Embryonic facial prominence (tissue), 1 donor: ENCODE measurements at regions not wholly inside any gene's neighbourhood (a gene's known extent, or its start where the extent isn't known, plus 50 kb on each side); places are given as distances from the start of the nearest gene placed in this dataset.

Source experiments
- DNase-seq: peaks from one replicate; pipeline ENCODE4 v3.0.0-alpha.2; 2016; ENCODE audit errors: extremely low spot score

DNA sequence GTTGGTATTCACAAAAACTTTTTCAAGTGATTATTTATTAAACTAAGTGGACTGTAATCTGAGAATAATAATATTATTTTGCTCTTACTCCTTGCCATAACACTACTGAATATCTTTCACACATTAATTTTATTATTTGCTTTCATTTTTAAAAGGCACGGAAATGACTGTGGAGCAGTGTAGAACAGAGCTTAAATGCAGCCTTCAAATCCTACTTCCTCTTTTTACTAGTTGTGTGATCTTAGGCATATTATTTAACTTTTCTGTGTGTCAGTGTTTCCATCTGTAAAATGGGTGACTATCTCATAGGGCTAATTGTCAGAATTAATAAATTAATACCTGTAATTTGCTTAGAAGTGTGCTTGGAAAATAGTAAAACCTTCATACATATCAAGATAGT, 55.5 kb upstream of the SLC8A1 start:
- no peak for DNase-seq

DNA sequence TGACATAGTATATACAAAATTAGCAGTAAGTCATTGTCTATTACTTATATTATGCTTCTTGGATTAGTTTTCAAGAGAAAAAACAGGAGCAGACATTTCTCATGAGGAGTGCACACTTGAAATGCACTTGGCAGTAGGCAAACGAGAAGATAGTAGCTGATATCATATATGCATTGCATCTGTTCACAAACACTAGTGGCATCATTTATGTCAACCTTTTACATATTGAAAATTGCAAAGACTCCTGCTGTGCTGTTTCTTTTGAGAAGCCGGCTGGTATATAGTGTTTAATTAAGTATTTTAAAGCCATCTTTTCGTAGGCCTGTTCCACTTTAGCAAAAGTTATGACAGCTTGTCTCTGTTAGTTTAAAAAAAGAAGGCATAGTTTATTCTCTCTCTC, 58.4 kb upstream of the SLC8A1 start:
- DNase-seq, result no peak

DNA sequence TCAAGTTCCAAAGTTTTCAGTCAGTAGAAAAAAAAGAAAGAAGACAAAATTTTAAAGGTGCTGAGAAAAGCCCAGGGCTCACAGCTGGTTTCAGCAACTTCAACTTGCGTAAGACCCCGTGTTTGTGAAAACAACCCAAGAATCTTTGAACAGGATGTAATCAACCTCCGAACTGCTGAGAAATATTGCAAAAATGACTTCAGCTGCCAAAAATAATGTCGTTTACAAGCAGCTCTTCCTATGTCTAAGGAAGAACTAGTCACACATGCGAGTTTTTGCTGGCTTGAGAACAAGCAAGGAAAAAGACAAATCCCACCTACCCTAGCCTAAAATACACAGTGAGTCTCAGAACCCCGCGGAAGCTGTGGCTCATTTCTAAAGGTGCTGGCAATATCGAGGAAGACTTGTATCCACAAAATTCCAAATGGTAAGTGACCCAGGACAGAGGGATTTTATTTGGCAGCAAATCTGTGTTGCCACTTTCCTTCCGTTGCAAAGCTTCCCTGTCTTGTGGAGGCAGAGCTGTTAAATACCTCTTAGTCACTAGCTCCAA, 59.8 kb upstream of the SLC8A1 start:
- no peak for DNase-seq

DNA sequence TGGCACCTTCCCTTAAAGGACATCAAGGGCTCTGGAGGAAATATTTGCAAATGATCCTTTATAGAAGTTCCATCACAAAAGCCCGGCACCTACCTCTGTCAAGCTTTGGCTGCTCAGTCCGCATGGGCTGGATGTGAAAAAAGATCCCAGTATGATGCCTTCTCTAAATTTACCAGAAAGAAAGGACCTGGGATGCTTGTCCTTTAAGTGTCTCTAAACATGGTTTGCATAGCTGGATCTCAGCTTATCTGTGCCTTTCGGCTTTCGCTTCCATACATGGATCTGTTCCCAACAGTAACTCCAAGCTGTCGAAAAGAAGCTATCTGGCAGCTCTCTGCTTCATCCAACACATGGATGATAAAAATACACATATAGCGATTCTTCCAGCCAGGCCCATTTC, 60.4 kb upstream of the SLC8A1 start:
- no peak for DNase-seq

DNA sequence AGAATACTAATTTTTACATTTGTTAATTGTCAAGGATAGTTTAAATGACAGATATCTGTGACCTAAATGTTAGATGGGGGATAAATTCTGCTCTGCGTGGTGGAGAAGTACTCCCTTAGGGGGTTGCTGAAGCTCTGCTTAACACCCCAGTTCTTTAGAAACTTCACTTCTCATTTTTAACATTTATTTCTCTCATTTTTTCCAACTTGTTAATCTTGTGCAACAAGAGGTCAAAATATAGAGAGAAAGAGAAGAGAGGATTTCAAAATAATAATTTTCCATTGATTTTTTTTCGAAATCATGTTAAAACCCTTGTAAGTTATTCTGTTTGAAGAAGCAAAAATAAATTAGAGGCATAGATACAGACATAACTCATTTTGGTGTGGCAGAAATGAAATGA, 61.3 kb upstream of the SLC8A1 start:
- DNase-seq, result no peak

DNA sequence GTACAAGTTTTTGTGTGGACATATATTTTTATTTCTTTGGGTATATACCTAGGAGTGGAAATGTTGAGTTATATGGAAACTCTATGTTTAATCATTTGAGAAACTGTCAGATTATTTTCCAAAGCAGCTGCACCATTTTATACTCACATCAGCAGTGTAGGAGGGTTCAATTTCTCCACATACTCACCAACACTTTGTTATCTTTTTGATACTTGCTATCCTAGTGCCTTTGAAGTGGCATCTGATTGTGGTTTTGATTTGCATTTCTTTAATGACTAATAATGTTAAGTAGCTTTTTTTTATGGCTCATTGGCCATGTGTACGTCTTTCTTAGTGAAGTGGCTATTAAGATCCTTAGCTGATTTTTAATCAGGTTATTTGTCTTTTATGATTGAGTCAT, 64.7 kb upstream of the SLC8A1 start:
- no peak for DNase-seq

DNA sequence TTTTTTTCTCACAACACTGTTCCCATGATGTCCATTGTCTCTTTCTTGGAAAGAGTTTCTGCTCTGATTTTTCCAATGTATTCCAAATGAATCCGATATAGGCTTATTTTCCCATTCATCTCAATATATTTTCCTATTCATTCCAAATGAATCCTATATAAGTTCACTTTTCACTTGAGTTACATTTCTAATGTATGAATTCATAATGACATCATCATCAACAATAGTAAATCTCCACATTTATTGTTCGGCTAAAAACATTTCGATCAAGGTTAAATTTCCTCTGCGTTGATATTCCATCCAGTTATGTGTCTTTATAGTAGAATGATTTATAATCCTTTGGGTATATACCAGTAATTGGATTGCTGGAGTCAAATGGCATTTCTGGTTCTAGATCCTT, 76.7 kb upstream of the SLC8A1 start:
- no peak for DNase-seq

DNA sequence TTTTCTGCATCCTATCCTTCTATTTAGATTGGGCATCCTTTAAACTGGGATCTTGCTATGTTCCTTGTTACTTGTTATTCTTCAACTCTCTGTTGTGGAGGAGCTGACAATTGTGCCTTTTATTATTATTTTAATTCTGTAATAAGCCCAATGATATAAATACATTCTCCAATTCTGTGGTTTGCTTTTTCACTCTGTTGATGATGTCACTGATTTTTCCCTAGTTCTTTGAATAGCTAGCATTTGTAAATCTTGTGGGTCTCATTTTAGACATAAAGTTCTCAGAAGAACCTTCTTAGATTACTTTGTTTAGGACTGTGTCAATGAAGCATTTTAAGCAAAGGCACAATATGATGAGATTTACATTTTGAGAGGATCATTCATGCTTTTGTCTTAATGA, 79.5 kb upstream of the SLC8A1 start:
- no peak for DNase-seq

DNA sequence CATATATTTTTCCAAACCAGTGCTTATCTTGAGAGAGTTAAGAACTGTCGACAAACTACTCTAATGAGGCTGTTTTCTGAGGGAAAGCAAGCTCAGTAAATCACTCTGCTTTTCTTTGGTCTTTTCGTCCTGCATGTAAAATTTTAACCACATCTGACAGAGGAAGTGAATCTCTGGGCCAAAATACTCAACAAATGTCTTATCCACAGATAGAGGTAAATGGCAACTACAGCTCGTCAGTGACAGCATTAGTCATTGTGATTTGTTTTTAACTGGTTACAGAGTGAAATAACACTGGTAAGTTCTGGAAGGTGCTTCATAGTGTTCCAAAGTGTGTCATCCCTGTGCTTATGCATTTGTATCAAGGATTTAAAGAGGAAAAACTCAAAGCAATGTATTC, 82.6 kb upstream of the SLC8A1 start:
- no peak for DNase-seq

DNA sequence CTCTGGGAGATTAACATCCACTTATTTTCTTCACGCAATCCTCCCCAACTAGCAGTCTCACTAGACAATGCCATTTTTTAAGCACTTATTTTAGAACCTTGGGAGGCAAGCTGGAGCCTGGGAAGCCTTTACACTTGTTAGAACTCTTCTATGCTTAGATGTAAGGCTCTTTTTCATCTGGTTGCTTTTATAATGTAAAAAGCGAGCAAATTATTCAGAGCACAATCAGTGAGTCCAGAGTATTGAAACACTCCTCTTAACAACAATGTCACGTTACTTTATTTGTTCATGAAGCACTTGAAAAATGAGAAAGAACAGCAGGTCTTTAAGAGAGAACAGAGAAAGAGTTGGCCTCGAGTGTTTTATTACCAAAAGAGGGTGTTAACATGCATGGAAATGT, 84.1 kb upstream of the SLC8A1 start:
- no peak for DNase-seq

DNA sequence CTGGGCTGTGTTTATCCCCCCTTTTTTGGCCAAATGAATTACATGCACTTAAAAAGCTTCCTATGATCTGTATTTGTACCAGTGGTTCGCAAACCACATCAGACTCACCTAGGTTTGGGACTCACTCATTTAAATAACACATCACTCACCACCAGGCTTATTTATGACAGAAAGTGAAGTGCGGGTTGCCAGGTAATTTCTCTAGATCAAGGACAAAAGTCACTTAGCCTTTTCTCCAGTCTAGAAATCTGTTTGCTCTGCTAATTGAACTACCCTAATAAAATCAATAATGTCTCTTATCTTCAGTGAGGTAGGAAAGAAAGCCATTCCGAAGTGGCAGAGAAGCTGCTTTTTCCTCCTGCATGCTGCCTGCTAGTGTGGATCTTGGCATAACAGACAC, 88.1 kb upstream of the SLC8A1 start:
- no peak for DNase-seq

DNA sequence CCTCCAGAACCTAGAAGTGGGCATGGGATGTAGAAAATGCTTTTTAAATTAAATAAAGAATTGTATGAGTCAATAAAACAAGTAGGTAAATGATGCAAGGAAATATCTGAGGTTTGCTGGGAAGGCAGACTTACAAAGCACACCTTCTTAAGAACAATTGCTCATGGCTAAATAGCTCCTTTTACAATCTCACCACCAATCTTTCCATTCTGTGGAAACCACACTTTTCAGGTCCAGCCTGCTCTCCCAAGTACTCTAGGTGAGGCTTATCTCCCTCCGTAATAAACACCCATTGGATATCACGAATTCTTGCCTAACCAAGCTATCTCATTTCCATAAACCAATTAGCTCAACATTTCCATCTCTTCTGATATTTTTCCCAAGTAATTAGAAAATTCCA, 91.5 kb upstream of the SLC8A1 start:
- DNase-seq, result no peak

DNA sequence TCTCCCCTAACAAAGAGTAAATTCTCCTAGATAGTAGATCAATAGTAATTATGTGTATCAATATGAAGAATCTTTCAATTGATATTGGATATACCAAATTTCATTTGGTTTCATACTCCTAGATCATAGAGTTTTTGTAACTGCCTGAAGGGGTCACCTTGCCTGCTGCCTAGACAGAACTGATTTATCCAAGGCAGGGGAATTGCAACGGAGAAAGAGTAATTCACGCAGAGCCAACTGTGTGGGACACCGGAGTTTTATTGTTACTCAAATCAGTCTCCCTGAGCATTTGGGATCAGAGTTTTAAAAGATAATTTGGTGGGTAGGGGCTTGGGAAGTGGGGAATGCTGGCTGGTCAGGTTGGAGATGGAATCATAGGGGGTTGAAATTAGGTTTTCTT, 92.2 kb upstream of the SLC8A1 start:
- DNase-seq, result no peak

DNA sequence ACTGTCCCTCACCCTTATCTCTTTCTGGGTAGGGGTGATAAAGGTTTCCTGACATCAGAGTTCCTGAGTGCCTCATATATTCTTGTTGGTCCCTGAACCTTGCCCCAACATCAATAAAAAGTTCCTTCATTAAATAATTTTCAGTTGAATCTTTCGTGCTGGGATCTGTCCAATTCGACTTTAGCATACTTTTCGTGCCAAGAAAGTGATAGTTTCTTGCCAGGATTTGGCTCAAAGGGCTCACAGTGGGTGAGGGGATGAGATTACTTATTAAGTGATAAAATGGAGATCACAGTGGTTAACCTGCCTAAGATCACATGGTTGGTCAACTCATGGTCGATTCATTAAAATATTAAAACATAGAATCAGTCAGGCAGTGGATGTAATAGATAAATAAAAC, 93.8 kb upstream of the SLC8A1 start:
- DNase-seq, result no peak

DNA sequence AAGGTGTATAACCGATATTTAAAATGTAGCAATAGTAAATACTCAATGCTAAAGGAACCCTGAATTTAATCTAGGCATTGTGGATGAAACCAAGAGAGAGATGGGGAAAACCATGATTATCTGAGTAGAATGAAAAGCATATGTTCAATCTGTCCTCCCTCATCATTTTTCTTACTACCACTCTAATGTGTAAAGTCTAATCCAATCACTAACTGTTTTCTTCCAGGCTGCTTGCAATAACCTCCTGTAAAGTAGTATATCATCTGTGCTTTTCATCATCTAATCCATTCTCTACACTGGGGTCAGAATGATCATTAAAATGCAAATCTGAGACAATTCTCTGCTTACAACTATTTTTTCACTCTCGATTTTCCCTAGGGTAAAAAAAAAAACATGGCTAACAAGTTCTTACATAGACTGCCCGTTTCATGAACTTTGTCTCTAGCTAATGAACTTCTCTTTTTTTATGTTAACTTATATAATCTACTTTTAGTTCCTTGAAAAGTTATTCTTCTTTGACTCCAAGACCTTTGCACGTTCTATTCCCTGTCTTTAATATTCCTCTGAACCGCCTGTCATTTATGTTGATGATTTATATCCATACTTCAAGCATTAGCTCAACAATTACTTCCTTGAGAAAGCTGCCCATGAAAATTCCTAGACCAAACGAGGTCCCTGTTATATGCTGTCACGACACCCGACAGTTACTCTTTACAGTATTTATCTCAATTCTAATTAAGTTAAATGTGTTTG, 94.7 kb upstream of the SLC8A1 start:
- no peak for DNase-seq

DNA sequence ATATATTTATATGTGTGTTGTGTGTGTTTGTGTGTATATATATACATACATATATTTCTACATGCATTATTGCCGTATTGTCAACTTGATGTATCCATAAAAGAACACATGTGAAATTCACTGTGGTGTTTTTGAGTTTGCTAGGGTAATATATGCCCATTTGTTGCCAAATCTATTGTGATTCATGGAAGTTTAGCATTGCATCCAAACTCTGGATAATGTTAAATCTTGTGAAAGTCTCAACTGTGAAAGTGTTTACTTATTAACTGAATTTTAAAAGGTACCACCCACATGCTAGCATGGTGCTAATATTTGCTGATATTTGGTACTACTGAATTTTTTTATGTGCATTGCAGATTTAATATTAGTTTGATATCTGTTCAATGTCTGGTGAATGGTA, 96.6 kb upstream of the SLC8A1 start:
- DNase-seq, result no peak

DNA sequence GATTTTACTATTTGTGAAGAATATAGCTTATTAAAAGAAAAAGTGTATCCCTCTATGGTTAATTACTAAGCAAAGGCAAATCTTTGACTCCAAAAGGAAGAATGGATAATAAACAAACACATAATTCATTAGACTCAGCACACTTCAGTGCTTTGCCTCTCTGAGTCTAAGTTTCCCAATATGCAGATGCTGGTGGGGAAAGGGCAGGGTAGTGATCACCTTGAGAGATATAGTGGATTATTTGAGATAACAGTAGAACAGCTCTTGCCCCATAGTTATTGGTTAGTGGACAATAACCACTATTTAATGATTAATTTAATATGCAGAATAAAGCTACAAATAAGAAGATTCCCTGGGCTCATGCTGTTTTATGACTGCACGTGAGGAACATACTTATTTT, 98.2 kb upstream of the SLC8A1 start:
- DNase-seq, result no peak

DNA sequence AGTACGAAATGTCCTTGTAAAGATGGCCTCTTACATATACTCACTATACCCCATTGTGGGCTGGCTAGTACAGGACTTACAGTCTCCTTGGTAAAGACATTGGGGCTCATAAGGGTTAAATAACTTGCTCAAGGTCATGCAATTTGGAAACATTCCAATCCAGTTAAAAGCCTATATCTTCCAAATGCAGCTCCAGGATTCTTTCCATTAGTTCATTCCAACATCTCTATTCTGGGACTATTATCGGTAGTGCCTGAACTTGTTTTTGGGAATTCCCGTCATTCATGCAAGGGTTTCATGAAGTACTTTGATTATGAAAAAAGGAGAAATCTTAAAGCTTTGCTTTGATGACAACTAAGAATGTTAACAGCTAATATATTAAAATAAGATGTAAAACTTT, 99.2 kb upstream of the SLC8A1 start:
- no peak for DNase-seq

DNA sequence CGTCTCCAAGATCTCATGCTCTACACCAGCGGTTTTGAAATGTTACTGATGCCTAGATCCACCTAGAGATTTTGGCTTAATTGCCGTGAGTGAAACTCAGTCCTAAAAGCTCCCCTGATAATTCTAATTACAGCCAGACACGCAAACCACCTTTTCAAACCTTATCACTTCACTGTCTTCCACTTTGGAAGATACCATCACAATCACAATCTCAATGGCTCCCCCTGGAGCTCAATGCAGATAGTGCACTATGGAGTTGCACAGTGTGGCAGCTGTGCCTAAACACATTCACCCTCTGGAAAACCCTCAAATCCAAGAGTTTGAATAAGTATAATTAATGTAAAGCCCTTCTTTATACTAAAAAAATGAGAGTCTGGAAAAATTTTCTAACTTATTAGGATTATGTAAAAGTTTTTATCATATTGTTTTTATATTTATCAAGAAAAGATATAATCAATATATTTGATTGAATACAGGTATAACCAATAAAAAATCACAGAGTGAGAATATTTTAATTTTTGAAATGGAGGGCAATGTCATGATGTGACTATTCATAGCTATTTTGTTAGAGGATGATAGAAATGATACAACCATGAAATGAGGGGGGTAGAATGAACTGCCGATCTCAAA, 102.9 kb upstream of the SLC8A1 start:
- DNase-seq, result no peak

DNA sequence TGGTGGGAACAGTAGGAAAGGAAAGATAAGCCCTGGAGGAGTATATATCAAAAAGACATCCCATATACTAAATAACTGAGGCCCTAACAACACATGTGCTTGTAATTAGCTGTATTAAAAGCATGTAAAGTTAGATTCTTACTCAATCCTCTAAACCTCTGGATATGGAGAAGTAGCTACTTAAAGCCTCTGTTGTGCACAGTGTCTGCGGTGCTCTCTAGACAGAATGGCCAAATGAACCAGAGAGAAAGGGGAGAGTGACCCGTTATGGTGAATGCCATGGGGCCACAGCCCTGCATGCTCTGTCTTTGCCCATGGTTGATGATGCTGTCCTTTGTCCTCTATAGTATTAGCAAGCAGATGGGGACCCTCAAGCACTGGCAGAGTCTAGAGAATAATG, 104.4 kb upstream of the SLC8A1 start:
- DNase-seq, result no peak

DNA sequence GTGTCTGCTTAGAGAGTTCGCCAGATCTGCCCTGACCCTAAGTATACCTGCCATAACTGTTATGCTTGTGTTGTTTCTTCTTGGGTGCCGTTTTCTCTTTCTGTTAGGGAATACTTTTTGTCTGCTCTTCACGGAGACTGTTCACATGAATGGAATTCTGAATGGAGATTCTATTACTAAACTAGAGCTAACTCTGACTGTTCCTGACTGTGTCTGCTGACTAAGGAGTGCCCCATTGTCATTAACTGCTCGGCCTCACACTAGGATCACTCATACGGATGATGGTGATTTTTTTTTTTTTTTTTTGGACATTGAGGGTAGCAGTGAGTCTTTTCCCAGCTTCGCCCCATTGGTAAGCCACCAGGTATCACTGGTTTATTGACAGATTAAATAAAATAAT, 104.8 kb upstream of the SLC8A1 start:
- no peak for DNase-seq

DNA sequence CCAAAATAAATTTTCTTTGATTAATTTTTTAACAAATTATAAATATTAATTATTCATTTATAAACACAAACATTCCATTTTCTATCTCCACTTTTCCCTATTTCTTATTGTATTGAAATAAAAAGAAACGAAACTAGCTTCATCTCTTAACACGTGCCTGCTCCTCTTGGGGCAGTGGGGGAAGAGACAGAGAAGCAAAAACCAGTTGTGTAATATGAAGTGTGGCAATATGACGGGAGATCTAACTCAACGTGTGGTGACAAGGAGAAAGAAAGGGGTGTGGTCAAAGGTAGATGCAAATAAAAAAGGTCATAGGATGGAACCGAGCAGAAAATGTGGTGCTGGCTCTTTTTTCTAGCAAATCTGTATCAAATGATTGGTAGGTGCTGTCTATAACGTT, 106.9 kb upstream of the SLC8A1 start:
- no peak for DNase-seq

DNA sequence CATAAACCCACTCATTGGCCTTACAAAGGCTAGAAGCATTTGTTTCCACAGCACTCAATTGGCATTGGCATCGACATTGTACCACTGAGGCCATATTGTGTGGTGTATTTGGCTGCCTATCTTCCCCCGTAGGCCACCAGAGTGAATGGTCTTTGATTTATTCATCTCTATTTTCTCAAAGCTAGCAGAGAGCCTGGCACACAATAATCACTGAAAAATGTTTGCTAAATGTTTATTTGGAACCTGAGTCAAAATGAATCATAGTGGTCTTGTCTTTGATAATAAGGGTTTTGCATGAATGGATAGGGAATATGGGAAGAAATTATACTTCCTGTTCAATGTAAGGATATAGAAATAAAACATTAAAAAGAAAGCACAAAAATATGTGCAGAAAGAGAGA, 107.3 kb upstream of the SLC8A1 start:
- no peak for DNase-seq

DNA sequence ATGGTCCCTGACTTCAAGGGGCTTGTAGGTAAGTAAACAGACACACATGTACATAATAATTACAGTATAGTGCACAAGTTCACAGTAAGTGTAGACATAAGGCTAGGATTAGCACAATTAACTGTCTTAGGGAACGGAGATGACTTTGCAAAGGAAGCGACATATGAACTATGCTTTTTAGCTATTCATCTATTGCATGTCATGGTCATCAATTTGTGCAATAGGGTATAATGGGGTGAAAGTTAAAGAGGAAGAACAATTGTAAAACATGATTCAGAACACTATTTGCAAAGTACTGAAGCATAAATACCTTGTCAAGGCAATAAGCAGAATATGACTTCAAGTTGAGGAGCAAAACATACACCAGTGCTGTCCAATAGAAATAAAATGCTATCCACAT, 112.3 kb upstream of the SLC8A1 start:
- no peak for DNase-seq
